BLaER1 treated with 17β-estradiol and CSF1 and Interleukin-3, amounts not matched to agents 10 nM and 100 nM (cell line): ENCODE measurements at regions not wholly inside any gene's neighbourhood (a gene's known extent, or its start where the extent isn't known, plus 50 kb on each side); places are given as distances from the start of the nearest gene placed in this dataset.
A peak's percentile ranks its signal among the peaks of the same experiment; 100 is the strongest.

ENCODE experiments used
- H3K27ac ChIP-seq, 11 experiments: shearing (Covaris generic); formaldehyde crosslinking; 2 replicates each; pipeline ENCODE4 v1.8.1; 2022
- H3K27me3 ChIP-seq, 11 experiments: shearing (Covaris generic); formaldehyde crosslinking; 2 replicates each; pipeline ENCODE4 v1.8.1; 2022
- H3K36me3 ChIP-seq, 11 experiments: shearing (Covaris generic); formaldehyde crosslinking; 2 replicates each; pipeline ENCODE4 v1.8.1; 2022
- H3K4me1 ChIP-seq, 10 experiments: shearing (Covaris generic); formaldehyde crosslinking; 2 replicates each; pipeline ENCODE4 v1.8.1; 2022
- H3K4me2 ChIP-seq, 11 experiments: shearing (Covaris generic); formaldehyde crosslinking; 2 replicates each; pipeline ENCODE4 v1.8.1; 2022
- H3K4me3 ChIP-seq, 10 experiments: shearing (Covaris generic); formaldehyde crosslinking; 2 replicates each; pipeline ENCODE4 v1.8.1; 2022
- H3K9ac ChIP-seq, 11 experiments: shearing (Covaris generic); formaldehyde crosslinking; 2 replicates each; pipeline ENCODE4 v1.8.1; 2022
- H3K9me3 ChIP-seq, 11 experiments: shearing (Covaris generic); formaldehyde crosslinking; replicated peaks in 1 of 11; 2 replicates each; pipeline ENCODE4 v1.8.1; 2022
- H4K20me1 ChIP-seq, 11 experiments: shearing (Covaris generic); formaldehyde crosslinking; 2 replicates each; pipeline ENCODE4 v1.8.1; 2022
- Cebpa-rat ChIP-seq, 11 experiments: shearing (Covaris generic); IDR thresholded peaks; 2 replicates each; pipeline ENCODE4 v1.8.1; 2022

DNA sequence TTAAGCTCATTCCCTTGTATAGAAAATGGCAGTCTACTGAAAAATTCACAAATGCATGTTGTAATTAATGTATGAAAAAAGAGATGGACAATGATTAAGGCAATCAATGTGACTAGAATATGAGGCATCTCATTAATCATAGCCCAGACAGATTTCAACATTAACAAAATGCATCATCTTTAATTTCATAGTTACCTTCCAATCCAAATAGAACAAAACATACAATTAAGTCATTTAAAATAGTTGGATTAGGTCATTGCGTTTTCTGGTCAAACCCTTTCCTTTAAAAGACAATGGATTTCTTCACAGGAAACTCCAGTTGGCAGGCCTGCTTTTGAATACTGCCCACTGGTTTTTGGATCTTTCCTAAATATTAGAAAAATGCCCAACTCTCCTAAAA is 203.9 kb downstream of the HAO1 start:
- no peak for TF ChIP-seq Cebpa-rat (IDR thresholded peaks at IDR 0.05)
- Histone ChIP-seq H3K27me3 (no peaks in the 10 kb centered on the region), H3K4me1 (peaks cover 0 to 20% (median 8%) of the 10 kb centered on the region in 10 experiments; a peak in 14 of 20 replicates)

DNA sequence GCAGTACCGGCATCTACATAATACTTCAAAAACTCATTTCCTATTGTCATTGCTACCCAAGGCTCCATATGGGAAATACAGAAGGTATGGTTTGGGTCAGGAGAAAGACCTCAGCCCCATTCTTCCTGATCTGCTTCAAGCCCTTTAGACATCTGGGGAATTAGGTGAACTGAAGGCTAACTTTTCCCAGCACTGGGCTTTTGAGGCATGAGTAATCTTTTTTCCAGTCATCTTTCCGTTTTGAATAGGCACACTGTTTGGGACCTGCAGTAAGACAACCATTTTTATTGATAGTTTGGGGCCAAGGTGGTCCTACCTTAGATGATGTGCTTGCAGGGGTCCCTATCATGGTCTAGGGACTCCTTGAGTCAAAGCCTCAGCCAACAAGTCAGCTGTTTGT is 198.4 kb downstream of the HAO1 start:
- Histone ChIP-seq H3K27me3 (no peaks in the 10 kb centered on the region), H3K9ac (no peak overlapping the region), H3K4me3 (no peak overlapping the region), H3K4me1 (no peaks in the 10 kb centered on the region), H3K4me2 (no peak overlapping the region), H3K27ac (no peak overlapping the region), H3K36me3 (no peaks in the 10 kb centered on the region), H4K20me1 (no peaks in the 10 kb centered on the region), H3K9me3 (no peaks in the 10 kb centered on the region; a peak in 2 of 22 replicates)
- TF ChIP-seq Cebpa-rat (IDR thresholded peaks at IDR 0.05), result no peak

More for the DNA sequence above, 203.9 kb downstream of the HAO1 start:
- no peak overlapping the region for H3K9ac ChIP-seq
- no peaks in the 10 kb centered on the region for H4K20me1 ChIP-seq
- H3K36me3 ChIP-seq, result no peaks in the 10 kb centered on the region
- H3K9me3 ChIP-seq, result peaks cover 0 to 6% (median 3%) of the 10 kb centered on the region in 11 experiments; a peak in 10 of 22 replicates
- H3K4me3 ChIP-seq, result no peak overlapping the region
- H3K27ac ChIP-seq, result no peak overlapping the region
- H3K4me2 ChIP-seq, result no peak overlapping the region

DNA sequence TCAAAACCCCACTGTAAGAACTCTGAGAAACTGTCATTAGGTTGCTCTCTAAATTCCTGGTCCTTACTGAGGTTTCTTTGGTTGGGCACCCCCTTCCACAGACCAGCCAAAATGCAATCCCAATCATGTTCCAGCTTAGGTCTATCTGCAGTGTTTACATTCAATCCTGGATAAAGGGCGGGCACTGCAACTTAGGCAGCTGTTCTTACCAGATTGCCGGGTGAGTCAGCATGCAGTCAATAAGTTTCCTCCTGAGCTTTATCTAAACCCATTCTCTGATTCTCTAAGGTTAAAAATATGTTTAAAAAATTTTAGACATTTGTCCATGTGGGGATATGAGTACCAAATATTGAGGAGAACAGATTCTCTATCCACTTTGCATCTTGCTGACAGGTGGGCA is 197.8 kb downstream of the HAO1 start:
- Histone ChIP-seq H3K9me3 (no peaks in the 10 kb centered on the region; a peak in 2 of 22 replicates), H4K20me1 (no peaks in the 10 kb centered on the region), H3K36me3 (no peaks in the 10 kb centered on the region), H3K9ac (no peak overlapping the region), H3K4me3 (no peak overlapping the region), H3K4me1 (no peaks in the 10 kb centered on the region), H3K4me2 (no peak overlapping the region), H3K27me3 (no peaks in the 10 kb centered on the region), H3K27ac (no peak overlapping the region)
- TF ChIP-seq Cebpa-rat (IDR thresholded peaks at IDR 0.05), result no peak

DNA sequence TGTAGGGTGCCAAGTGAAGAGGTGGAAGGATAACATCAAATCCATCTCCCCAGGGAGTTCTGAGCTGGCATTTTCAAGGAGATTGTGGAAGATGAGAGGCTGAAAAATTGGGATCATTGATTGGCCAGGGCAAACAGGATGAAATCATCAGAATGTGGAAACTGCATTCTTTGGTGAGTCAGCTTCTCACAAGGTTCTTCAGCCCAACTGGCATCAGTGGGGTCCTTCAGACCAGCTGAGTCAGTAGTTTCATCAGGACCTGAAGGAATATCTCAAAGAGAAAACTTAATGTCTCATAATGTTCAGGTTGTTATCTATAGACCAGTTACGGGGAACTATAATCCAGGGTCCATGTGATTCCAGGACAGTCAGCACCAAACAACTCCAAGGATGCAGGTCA is 195.8 kb downstream of the HAO1 start:
- Histone ChIP-seq H3K4me3 (no peak overlapping the region), H3K9ac (no peak overlapping the region), H3K4me1 (no peaks in the 10 kb centered on the region), H3K36me3 (no peaks in the 10 kb centered on the region), H3K9me3 (no peaks in the 10 kb centered on the region; a peak in 2 of 22 replicates), H3K27ac (no peak overlapping the region), H3K27me3 (no peaks in the 10 kb centered on the region), H3K4me2 (no peak overlapping the region), H4K20me1 (no peaks in the 10 kb centered on the region)
- TF ChIP-seq Cebpa-rat (IDR thresholded peaks at IDR 0.05), result no peak

DNA sequence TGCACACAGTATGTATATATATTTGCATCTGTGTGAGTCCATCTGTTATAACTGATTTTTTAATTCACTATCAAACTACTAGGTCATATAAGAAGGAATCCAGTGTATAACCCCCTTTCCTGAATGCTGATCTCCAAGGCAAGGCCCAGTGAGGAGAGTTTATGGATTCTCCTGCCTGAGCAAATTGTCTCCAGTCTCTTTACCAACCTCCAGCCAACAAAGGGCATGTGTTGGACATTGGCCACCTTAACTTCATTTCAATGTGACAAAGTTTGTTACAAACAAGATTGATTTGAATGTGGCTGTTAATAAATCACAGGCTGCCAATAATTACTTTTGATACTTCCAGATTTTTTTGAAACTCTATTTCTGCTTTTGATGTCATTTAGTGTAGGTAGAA is 191.6 kb downstream of the HAO1 start:
- Histone ChIP-seq H3K4me3 (no peak overlapping the region), H3K9me3 (no peaks in the 10 kb centered on the region; a peak in 2 of 22 replicates), H3K4me2 (no peak overlapping the region), H3K27me3 (no peaks in the 10 kb centered on the region), H3K36me3 (no peaks in the 10 kb centered on the region), H3K27ac (no peak overlapping the region), H4K20me1 (no peaks in the 10 kb centered on the region), H3K9ac (no peak overlapping the region), H3K4me1 (no peaks in the 10 kb centered on the region)
- no peak for TF ChIP-seq Cebpa-rat (IDR thresholded peaks at IDR 0.05)

DNA sequence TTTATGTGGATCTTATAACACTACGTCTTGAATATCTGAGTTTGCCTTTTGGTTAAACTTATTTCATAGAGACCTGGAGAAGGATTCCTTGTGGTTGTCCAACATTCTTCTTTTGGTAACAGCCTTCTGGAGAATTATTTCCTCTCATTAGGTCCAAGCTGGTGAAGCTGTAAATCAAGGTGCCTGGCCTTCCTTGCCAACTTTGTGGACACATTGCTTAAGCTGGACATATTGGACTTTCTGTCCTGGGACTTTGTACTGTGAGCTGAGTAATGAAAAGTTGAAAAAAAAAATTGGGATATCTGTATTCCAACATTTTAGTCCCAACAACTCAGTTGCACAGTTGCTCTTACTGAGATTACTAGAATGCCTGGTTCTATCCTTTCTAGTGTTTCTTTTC is 186.2 kb downstream of the HAO1 start:
- H3K27ac ChIP-seq, result no peak overlapping the region
- H3K4me3 ChIP-seq, result no peak overlapping the region
- no peaks in the 10 kb centered on the region for H3K27me3 ChIP-seq
- no peaks in the 10 kb centered on the region for H4K20me1 ChIP-seq
- no peak for TF ChIP-seq Cebpa-rat (IDR thresholded peaks at IDR 0.05)
- no peak overlapping the region for H3K9ac ChIP-seq
- H3K36me3 ChIP-seq, result no peaks in the 10 kb centered on the region
- no peak overlapping the region for H3K4me2 ChIP-seq
- H3K4me1 ChIP-seq, result no peaks in the 10 kb centered on the region
- no peaks in the 10 kb centered on the region for H3K9me3 ChIP-seq

DNA sequence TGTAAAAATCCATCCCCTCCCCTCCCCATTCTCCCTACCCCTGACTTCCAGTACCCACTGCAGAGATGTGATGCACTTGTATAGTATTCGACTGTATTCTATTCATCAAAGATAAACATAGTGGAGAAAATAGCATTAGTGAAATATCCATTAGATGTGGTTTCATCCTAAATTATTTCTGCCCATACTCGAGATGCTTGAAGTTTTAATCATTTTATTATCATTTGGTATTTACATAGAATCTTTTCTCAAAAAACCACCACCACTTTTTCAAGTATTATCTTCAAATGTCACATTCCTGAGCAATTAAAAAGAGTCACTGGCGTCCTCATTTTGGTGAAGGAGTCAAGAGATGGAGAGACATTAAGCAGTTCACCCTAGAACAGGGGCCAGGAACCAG is 181.9 kb downstream of the HAO1 start:
- Histone ChIP-seq H3K9me3 (no peaks in the 10 kb centered on the region), H3K36me3 (no peaks in the 10 kb centered on the region), H4K20me1 (no peaks in the 10 kb centered on the region), H3K9ac (no peak overlapping the region), H3K4me2 (no peak overlapping the region), H3K4me3 (no peak overlapping the region), H3K4me1 (no peaks in the 10 kb centered on the region), H3K27me3 (no peaks in the 10 kb centered on the region), H3K27ac (no peak overlapping the region)
- TF ChIP-seq Cebpa-rat (IDR thresholded peaks at IDR 0.05), result no peak

DNA sequence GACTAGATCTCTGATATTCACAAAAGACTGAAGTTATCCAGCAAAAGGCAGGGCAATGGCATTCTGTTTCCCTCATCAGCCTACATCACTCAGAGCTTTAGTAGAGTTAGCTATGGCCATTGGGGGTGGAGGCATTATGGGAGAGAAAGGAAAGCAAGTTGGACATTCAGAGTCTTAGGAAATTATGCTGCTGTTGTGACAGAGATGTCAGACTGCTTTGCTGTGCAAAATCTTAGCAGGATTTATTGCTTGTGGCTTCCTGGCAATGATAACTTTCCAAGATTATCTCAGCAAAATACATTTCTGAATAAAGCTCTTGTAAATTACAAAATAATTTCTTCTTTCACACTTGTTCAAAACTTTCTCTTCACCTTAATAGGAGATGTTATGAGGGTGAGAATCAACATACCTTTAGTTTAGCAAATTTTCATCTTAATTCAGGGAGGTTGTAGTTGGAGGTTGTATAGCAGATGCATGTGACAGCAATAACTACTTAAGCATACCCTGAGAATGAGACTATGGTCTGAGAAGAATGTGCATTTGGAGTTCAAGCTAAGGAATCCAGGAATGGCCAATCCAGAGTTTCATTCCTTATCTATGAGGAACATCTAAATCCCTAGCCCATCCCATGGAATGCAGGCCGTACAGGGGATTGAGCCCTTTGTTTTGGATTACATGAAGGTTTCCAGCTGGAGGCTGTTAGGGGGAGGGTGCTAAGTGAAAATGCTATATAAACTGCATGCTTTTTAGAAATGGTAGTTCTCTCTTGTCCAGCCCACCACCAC is 179.8 kb downstream of the HAO1 start:
- no peak overlapping the region for H3K4me2 ChIP-seq
- no peaks in the 10 kb centered on the region for H3K36me3 ChIP-seq
- H3K27me3 ChIP-seq, result no peaks in the 10 kb centered on the region
- H3K27ac ChIP-seq, result no peak overlapping the region
- H3K9ac ChIP-seq, result no peak overlapping the region
- H3K4me1 ChIP-seq, result peaks cover 4 to 8% (median 7%) of the 10 kb centered on the region in 10 experiments; a peak in 14 of 20 replicates
- no peaks in the 10 kb centered on the region for H4K20me1 ChIP-seq
- no peaks in the 10 kb centered on the region for H3K9me3 ChIP-seq
- no peak overlapping the region for H3K4me3 ChIP-seq
- no peak for TF ChIP-seq Cebpa-rat (IDR thresholded peaks at IDR 0.05)

DNA sequence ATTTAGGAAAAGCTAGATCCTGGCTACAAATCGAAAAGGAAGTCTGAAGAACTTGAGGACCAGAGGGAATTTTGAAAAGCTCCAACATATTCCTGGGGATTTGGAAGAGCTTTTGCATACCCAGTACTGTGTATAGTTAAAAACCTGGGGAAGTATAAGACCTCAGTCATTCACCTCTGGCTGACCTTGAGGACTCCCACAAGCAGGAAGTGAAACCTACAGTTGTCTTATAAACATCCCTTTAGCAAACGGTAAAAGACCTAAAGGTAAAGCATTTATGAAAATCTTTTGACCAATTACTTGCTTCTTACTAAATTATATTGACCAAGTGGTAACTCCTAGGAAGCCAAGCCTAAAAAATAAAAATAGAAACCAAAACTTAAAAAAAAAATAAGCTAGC is 175.0 kb downstream of the HAO1 start:
- H3K36me3 ChIP-seq, result no peaks in the 10 kb centered on the region
- H3K4me2 ChIP-seq, result peak overlapping the region; percentile 6 to 51 (median 24); a peak in 15 of 22 replicates
- H3K4me1 ChIP-seq, result peaks cover 4 to 9% (median 7%) of the 10 kb centered on the region in 10 experiments; a peak in 14 of 20 replicates
- H3K27me3 ChIP-seq, result no peaks in the 10 kb centered on the region
- no peaks in the 10 kb centered on the region for H3K9me3 ChIP-seq
- peak overlapping the region in 3 of 11 experiments; percentile 25 to 35 (median 31); a peak in 7 of 22 replicates for H3K27ac ChIP-seq
- H3K9ac ChIP-seq, result no peak overlapping the region
- no peak for TF ChIP-seq Cebpa-rat (IDR thresholded peaks at IDR 0.05)
- H4K20me1 ChIP-seq, result no peaks in the 10 kb centered on the region
- H3K4me3 ChIP-seq, result no peak overlapping the region

DNA sequence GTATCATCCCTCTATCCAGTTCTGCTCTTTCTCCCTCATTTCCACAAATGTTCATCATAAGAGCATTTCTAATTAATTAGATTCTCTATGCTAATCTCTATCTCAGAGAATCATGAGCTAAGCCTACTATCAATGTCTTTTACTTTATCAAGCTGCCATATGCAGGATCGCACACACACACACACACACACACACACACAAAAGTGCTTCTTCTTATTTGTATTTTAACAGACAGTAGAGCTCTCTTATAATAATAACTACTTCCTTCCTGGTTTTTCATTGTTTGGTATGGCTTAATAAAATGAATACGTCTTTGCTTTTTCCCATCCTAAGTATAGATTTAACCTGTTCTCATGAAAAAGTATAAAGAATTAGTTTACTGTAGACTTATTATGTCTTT is 170.2 kb downstream of the HAO1 start:
- no peak overlapping the region for H3K27ac ChIP-seq
- H3K4me2 ChIP-seq, result no peak overlapping the region; a peak in 2 of 22 replicates
- H3K36me3 ChIP-seq, result no peaks in the 10 kb centered on the region
- peaks cover 0 to 7% (median under 1%) of the 10 kb centered on the region in 11 experiments; a peak in 6 of 22 replicates for H3K9me3 ChIP-seq
- no peak overlapping the region for H3K9ac ChIP-seq
- H3K27me3 ChIP-seq, result no peaks in the 10 kb centered on the region
- no peak overlapping the region for H3K4me3 ChIP-seq
- no peaks in the 10 kb centered on the region for H4K20me1 ChIP-seq
- no peak for TF ChIP-seq Cebpa-rat (IDR thresholded peaks at IDR 0.05)
- H3K4me1 ChIP-seq, result peaks cover 2 to 20% (median 4%) of the 10 kb centered on the region in 10 experiments; a peak in 15 of 20 replicates
